Chondrocyte (in vitro differentiated cells): ENCODE measurements at regions not wholly inside any gene's neighbourhood (a gene's known extent, or its start where the extent isn't known, plus 50 kb on each side); places are given as distances from the start of the nearest gene placed in this dataset.

Source experiments
- DNase-seq: peaks from one replicate; pipeline ENCODE4 v3.0.0; 2021; ENCODE audit warnings: mixed read lengths, low spot score
- H3K27ac Mint-ChIP-seq: one replicate; pipeline ENCODE4 v1.8.0; 2021; ENCODE audit warnings: mild to moderate bottlenecking, moderate library complexity, mixed read lengths; ENCODE audit not compliant: unreplicated experiment
- H3K27me3 Mint-ChIP-seq: 2 replicates; pipeline ENCODE4 v1.8.0; 2021; ENCODE audit warnings: low read depth, mixed read lengths
- H3K36me3 Mint-ChIP-seq: 2 replicates; pipeline ENCODE4 v1.8.0; 2021; ENCODE audit warnings: low read depth, mixed read lengths
- H3K4me1 Mint-ChIP-seq: 2 replicates; pipeline ENCODE4 v1.8.0; 2021; ENCODE audit warnings: low read depth, mild to moderate bottlenecking, mixed read lengths
- H3K4me3 Mint-ChIP-seq: one replicate; pipeline ENCODE4 v1.8.0; 2021; ENCODE audit warnings: mild to moderate bottlenecking, moderate library complexity, mixed read lengths; ENCODE audit not compliant: unreplicated experiment
- H3K9me3 Mint-ChIP-seq: 2 replicates; pipeline ENCODE4 v1.8.0; 2021; ENCODE audit warnings: low read depth, mixed read lengths
- CTCF ChIP-seq: fragments of 200-600 bp; sonication (generic); IDR thresholded peaks from 2 replicates; pipeline ENCODE4 v1.5.0; 2021; ENCODE audit warnings: antibody characterized with exemption, mild to moderate bottlenecking, moderate library complexity

- Mint-ChIP-seq H3K36me3 (no peaks in the 10 kb centered on the region), H3K27ac (no peak overlapping the region), H3K4me1 (no peaks in the 10 kb centered on the region), H3K27me3 (no peaks in the 10 kb centered on the region), H3K9me3 (no peaks in the 10 kb centered on the region), H3K4me3 (no peak overlapping the region)
- no peak for TF ChIP-seq CTCF
- no peak for DNase-seq
Measured at GRCh38 chr16:26768385-26769010, 298.2 kb upstream of the C16orf82 start.

- no peak overlapping the region for H3K4me3 Mint-ChIP-seq
- peaks cover 4% of the 10 kb centered on the region for H3K9me3 Mint-ChIP-seq
- no peak overlapping the region for H3K27ac Mint-ChIP-seq
- TF ChIP-seq CTCF: no peak
- H3K4me1 Mint-ChIP-seq: no peaks in the 10 kb centered on the region
- H3K36me3 Mint-ChIP-seq: no peaks in the 10 kb centered on the region
- no peak for DNase-seq
- H3K27me3 Mint-ChIP-seq: no peaks in the 10 kb centered on the region
Measured at GRCh38 chr16:26770547-26770946, 296.2 kb upstream of the C16orf82 start.

GRCh38 chr16:26772503-26772902 lies 294.2 kb upstream of the C16orf82 start:
- Mint-ChIP-seq H3K27me3 (no peaks in the 10 kb centered on the region), H3K36me3 (no peaks in the 10 kb centered on the region), H3K4me3 (no peak overlapping the region), H3K9me3 (peaks cover 7% of the 10 kb centered on the region), H3K27ac (no peak overlapping the region), H3K4me1 (no peaks in the 10 kb centered on the region)
- DNase-seq: no peak
- TF ChIP-seq CTCF: no peak

GRCh38 chr16:26777821-26778220 lies 288.9 kb upstream of the C16orf82 start:
- no peak for TF ChIP-seq CTCF
- Mint-ChIP-seq H3K27me3 (peaks cover 4% of the 10 kb centered on the region), H3K36me3 (no peaks in the 10 kb centered on the region), H3K27ac (no peak overlapping the region), H3K9me3 (peaks cover 7% of the 10 kb centered on the region), H3K4me3 (no peak overlapping the region), H3K4me1 (no peaks in the 10 kb centered on the region)
- no peak for DNase-seq

- no peak overlapping the region for H3K27ac Mint-ChIP-seq
- H3K9me3 Mint-ChIP-seq: no peaks in the 10 kb centered on the region
- no peak for DNase-seq
- H3K36me3 Mint-ChIP-seq: no peaks in the 10 kb centered on the region
- H3K4me1 Mint-ChIP-seq: no peaks in the 10 kb centered on the region
- TF ChIP-seq CTCF: no peak
- no peak overlapping the region for H3K4me3 Mint-ChIP-seq
- H3K27me3 Mint-ChIP-seq: peaks cover 2% of the 10 kb centered on the region
Measured at GRCh38 chr16:26787924-26788323, 278.8 kb upstream of the C16orf82 start.
